Neuronal stem cell (in vitro differentiated cells): ENCODE measurements at regions not wholly inside any gene's neighbourhood (a gene's known extent, or its start where the extent isn't known, plus 50 kb on each side); places are given as distances from the start of the nearest gene placed in this dataset.

Experiments
- DNase-seq: peaks from one replicate; pipeline ENCODE4 v3.0.0-alpha.2; 2013; ENCODE audit warnings: low spot score
- H2AFZ ChIP-seq: one replicate; pipeline ENCODE4 v1.6.1; 2013; ENCODE audit warnings: mild to moderate bottlenecking, low read length, inconsistent platforms
- H2AK5ac ChIP-seq: 2 replicates; pipeline ENCODE4 v1.6.1; 2013; ENCODE audit warnings: low read depth, mild to moderate bottlenecking, inconsistent platforms, low read length, moderate library complexity, mixed read lengths
- H2BK120ac ChIP-seq: 2 replicates; pipeline ENCODE4 v1.6.1; 2013; ENCODE audit warnings: low read depth, mild to moderate bottlenecking, inconsistent platforms, low read length, moderate library complexity, mixed read lengths
- H2BK12ac ChIP-seq: one replicate; pipeline ENCODE4 v1.6.1; 2013; ENCODE audit warnings: low read length, inconsistent platforms
- H2BK15ac ChIP-seq: 2 replicates; pipeline ENCODE4 v1.6.1; 2013; ENCODE audit warnings: mild to moderate bottlenecking, low read length, inconsistent platforms, mixed read lengths
- H2BK5ac ChIP-seq: one replicate; pipeline ENCODE4 v1.6.1; 2013; ENCODE audit warnings: inconsistent platforms, mild to moderate bottlenecking, low read length, moderate library complexity
- H3K14ac ChIP-seq: one replicate; pipeline ENCODE4 v1.6.1; 2013; ENCODE audit warnings: low read length, inconsistent platforms
- H3K18ac ChIP-seq: 2 replicates; pipeline ENCODE4 v1.6.1; 2013; ENCODE audit warnings: low read length, inconsistent platforms
- H3K23ac ChIP-seq: 2 replicates; pipeline ENCODE4 v1.6.1; 2013; ENCODE audit warnings: low read depth, mild to moderate bottlenecking, mixed read lengths, low read length, inconsistent platforms; ENCODE audit not compliant: poor library complexity
- H3K27ac ChIP-seq: replicated peaks from 3 replicates; pipeline ENCODE4 v1.5.1; 2013; ENCODE audit warnings: low read length, inconsistent platforms
- H3K27me3 ChIP-seq, 3 experiments: 2 replicates each; pipeline ENCODE4 v1.6.1; 2013; ENCODE audit warnings: low read length in 3 of 3, mild to moderate bottlenecking in 2 of 3, inconsistent platforms in 1 of 3, low read depth in 1 of 3, mixed read lengths in 1 of 3, moderate library complexity in 1 of 3; ENCODE audit not compliant: control insufficient read depth in 3 of 3, insufficient read depth in 3 of 3
- H3K36me3 ChIP-seq, 2 donors: replicated peaks in 1 of 2; 2 replicates each; pipeline ENCODE4 v1.6.1; 2013; ENCODE audit warnings: low read length in 2 of 2; ENCODE audit not compliant: control insufficient read depth in 2 of 2, insufficient read depth in 2 of 2
- H3K4ac ChIP-seq: 2 replicates; pipeline ENCODE4 v1.6.1; 2013; ENCODE audit warnings: inconsistent platforms, mild to moderate bottlenecking, low read length, moderate library complexity
- H3K4me1 ChIP-seq, 2 donors: 1 replicate in 1 of 2; 2 replicates in 1 of 2; pipeline ENCODE4 v1.6.1; 2013; ENCODE audit warnings: low read length in 2 of 2, low read depth in 1 of 2; ENCODE audit not compliant: control insufficient read depth in 2 of 2, insufficient read depth in 1 of 2
- H3K4me2 ChIP-seq: one replicate; pipeline ENCODE4 v1.6.1; 2013; ENCODE audit warnings: mild to moderate bottlenecking, low read length, inconsistent platforms; ENCODE audit not compliant: insufficient read depth, poor library complexity, severe bottlenecking
- H3K4me3 ChIP-seq, 2 donors: 2 replicates each; pipeline ENCODE4 v1.5.1; 2013; ENCODE audit warnings: low read length in 2 of 2, mild to moderate bottlenecking in 2 of 2, inconsistent platforms in 1 of 2, moderate library complexity in 1 of 2
- H3K79me1 ChIP-seq: one replicate; pipeline ENCODE4 v1.6.1; 2013; ENCODE audit warnings: low read depth, mild to moderate bottlenecking, inconsistent platforms, low read length, moderate library complexity
- H3K9ac ChIP-seq: one replicate; pipeline ENCODE4 v1.6.1; 2013; ENCODE audit warnings: mild to moderate bottlenecking, low read depth, low read length, inconsistent platforms; ENCODE audit not compliant: poor library complexity
- H3K9me3 ChIP-seq, 2 donors: replicated peaks in 1 of 2; 2 replicates each; pipeline versions ENCODE3 to v1.6.1; 2013; ENCODE audit warnings: low read length in 2 of 2, mild to moderate bottlenecking in 2 of 2, inconsistent platforms in 1 of 2, low read depth in 1 of 2, mixed read lengths in 1 of 2, moderate library complexity in 1 of 2; ENCODE audit not compliant: control insufficient read depth in 2 of 2, insufficient read depth in 1 of 2
- H4K8ac ChIP-seq: one replicate; pipeline ENCODE4 v1.6.1; 2013; ENCODE audit warnings: low read depth, mild to moderate bottlenecking, inconsistent platforms, low read length, moderate library complexity
- H4K91ac ChIP-seq: one replicate; pipeline ENCODE4 v1.6.1; 2013; ENCODE audit warnings: low read length, low read depth, mild to moderate bottlenecking, inconsistent platforms; ENCODE audit not compliant: poor library complexity
- WGBS, 2 donors: extraction: QIAGEN DNeasy Blood & Tissue Kit; methylation state at CpG; one replicate each; pipeline ENCODE4 v1.1.7; 2013; ENCODE audit warnings: missing lambda C conversion rate in 2 of 2, mixed read lengths in 1 of 2; ENCODE audit not compliant: insufficient read length in 2 of 2, insufficient replicate concordance in 1 of 2; ENCODE audit errors: extremely low coverage in 2 of 2; 5-methylcytosine and 5-hydroxymethylcytosine counted together

DNA sequence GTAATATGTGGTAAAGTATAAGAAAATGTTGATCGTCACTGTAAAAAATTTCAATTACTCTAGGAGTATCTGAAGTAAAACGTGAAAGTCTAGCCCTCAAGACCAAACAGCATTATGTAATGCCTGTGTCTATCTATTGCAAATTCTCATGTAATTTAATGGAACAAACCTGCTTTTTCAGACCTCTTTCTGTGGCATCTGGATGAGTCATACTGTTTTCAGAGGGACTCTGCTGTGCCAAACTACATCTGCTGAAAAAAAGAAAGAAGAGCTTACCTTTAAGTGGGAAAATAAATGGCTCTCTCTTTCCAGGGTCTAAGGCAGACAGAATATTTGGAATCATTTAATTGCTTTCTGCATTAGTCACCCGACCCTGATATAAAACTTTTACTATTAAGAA lies 89.8 kb upstream of the ARMCX2 start:
- H4K91ac ChIP-seq = no peak overlapping the region
- no peak overlapping the region for H3K27ac ChIP-seq
- no peak overlapping the region for H3K9ac ChIP-seq
- no peak overlapping the region for H2BK12ac ChIP-seq
- no peak overlapping the region for H3K4me3 ChIP-seq
- no peak overlapping the region for H4K8ac ChIP-seq
- H3K9me3 ChIP-seq = no peaks in the 10 kb centered on the region
- peaks cover 0 to under 1% (median 0%) of the 10 kb centered on the region in 3 experiments for H3K27me3 ChIP-seq
- H3K4me1 ChIP-seq = no peaks in the 10 kb centered on the region
- H3K79me1 ChIP-seq = no peaks in the 10 kb centered on the region
- H3K14ac ChIP-seq = no peak overlapping the region
- no peak overlapping the region for H3K18ac ChIP-seq
- H3K4me2 ChIP-seq = no peak overlapping the region
- no peak overlapping the region for H2AK5ac ChIP-seq
- H3K4ac ChIP-seq = no peak overlapping the region
- H2BK120ac ChIP-seq = no peak overlapping the region
- no peak overlapping the region for H3K23ac ChIP-seq
- no peak overlapping the region for H2AFZ ChIP-seq
- no peak overlapping the region for H2BK15ac ChIP-seq
- WGBS, 2 donors = no CpG with 5 or more reads among the region's 3 CpGs
- no peak for DNase-seq
- H2BK5ac ChIP-seq = no peak overlapping the region
- no peaks in the 10 kb centered on the region for H3K36me3 ChIP-seq

DNA sequence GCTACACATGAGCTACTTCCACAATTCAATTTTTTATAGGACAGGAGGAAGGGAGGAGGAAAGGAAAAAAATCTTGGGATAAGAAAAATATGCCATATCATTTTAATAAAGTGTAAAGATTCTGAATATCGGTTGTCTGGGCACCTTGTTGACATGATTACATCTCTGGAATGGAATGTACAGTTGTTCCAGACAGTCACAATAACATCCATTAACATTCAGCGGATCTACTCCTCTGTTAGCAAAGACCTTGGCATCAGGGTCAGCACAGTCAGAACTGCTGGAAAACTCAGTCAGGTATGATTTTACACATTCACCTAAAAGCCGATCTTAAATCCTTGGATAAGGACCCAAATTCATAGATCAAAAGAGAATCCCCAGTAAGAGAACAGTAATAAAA lies 85.4 kb upstream of the ARMCX2 start:
- Histone ChIP-seq H2BK12ac (no peak overlapping the region), H2AFZ (no peak overlapping the region), H3K23ac (no peak overlapping the region), H2BK15ac (no peak overlapping the region), H3K14ac (no peak overlapping the region), H3K36me3 (no peaks in the 10 kb centered on the region), H4K8ac (no peak overlapping the region), H3K4ac (no peak overlapping the region), H3K79me1 (no peaks in the 10 kb centered on the region), H3K9ac (no peak overlapping the region), H3K27me3 (peaks cover 0 to 8% (median 0%) of the 10 kb centered on the region in 3 experiments), H2AK5ac (no peak overlapping the region), H2BK5ac (no peak overlapping the region), H3K27ac (no peak overlapping the region), H3K18ac (no peak overlapping the region), H2BK120ac (no peak overlapping the region), H3K9me3 (no peaks in the 10 kb centered on the region), H3K4me2 (no peak overlapping the region), H4K91ac (no peak overlapping the region), H3K4me3 (no peak overlapping the region), H3K4me1 (no peaks in the 10 kb centered on the region)
- WGBS, 2 donors = no CpG with 5 or more reads among the region's 3 CpGs
- DNase-seq = no peak

DNA sequence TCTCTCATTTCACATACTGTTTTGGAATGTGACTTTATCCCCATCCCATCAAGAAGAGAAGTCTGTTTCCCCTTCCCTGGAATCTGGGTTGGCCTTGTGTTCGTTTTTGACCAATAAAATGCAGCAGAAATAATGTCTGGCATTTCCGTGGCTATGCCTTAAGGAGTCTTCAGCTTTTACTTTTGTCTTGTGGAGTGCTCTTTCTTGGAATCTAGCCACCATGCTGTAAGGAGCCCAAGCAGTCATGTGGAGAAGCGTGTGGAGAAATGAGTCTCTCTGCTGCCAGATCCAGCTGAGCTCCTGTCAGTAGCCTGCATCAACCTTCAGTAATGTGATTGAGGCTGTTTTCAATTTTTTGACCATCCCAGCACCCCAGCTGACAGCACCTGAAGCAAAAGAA lies 84.4 kb upstream of the ARMCX2 start:
- H2BK12ac ChIP-seq = no peak overlapping the region
- H3K4ac ChIP-seq = no peak overlapping the region
- no peaks in the 10 kb centered on the region for H3K36me3 ChIP-seq
- H3K27me3 ChIP-seq = peaks cover 0 to 8% (median 0%) of the 10 kb centered on the region in 3 experiments
- no peak overlapping the region for H3K18ac ChIP-seq
- H2AK5ac ChIP-seq = no peak overlapping the region
- H3K4me2 ChIP-seq = no peak overlapping the region
- H2BK5ac ChIP-seq = no peak overlapping the region
- no peak overlapping the region for H3K4me3 ChIP-seq
- H3K27ac ChIP-seq = no peak overlapping the region
- no peaks in the 10 kb centered on the region for H3K79me1 ChIP-seq
- H4K91ac ChIP-seq = no peak overlapping the region
- no peak overlapping the region for H2BK15ac ChIP-seq
- H2BK120ac ChIP-seq = no peak overlapping the region
- H4K8ac ChIP-seq = no peak overlapping the region
- H3K14ac ChIP-seq = no peak overlapping the region
- no peaks in the 10 kb centered on the region for H3K4me1 ChIP-seq
- H3K23ac ChIP-seq = no peak overlapping the region
- no peak for DNase-seq
- no peak overlapping the region for H2AFZ ChIP-seq
- no CpG with 5 or more reads among the region's 3 CpGs for WGBS, 2 donors
- no peak overlapping the region for H3K9ac ChIP-seq
- H3K9me3 ChIP-seq = no peaks in the 10 kb centered on the region

DNA sequence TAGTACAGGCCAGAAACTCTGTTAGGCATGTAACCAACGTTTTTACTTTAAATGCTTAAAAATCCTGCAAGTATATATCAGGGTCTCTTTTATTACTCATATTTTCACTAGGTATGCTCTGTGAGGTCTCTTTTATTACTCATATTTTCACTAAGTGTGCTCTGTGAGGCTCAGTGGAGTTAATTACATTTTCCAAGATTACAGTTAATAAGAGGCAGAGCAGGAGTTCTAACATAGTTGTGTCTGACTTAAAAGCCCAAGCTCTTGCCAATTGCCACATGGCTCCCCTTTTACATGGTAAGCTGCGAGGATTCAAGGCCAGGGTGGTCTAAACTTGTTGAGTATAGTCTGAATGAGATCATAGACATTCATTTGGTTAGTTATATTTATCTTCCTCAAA lies 81.0 kb upstream of the ARMCX2 start:
- H3K27ac ChIP-seq = no peak overlapping the region
- H3K27me3 ChIP-seq = peaks cover 0 to 11% (median 0%) of the 10 kb centered on the region in 3 experiments
- H3K4me2 ChIP-seq = no peak overlapping the region
- no peaks in the 10 kb centered on the region for H3K4me1 ChIP-seq
- whole genome bisulfite sequencing, 2 donors = no CpG with 5 or more reads among the region's 2 CpGs
- H2AK5ac ChIP-seq = no peak overlapping the region
- H3K79me1 ChIP-seq = no peaks in the 10 kb centered on the region
- H2AFZ ChIP-seq = no peak overlapping the region
- no peak overlapping the region for H2BK5ac ChIP-seq
- no peaks in the 10 kb centered on the region for H3K36me3 ChIP-seq
- H4K91ac ChIP-seq = no peak overlapping the region
- H2BK12ac ChIP-seq = no peak overlapping the region
- H3K9me3 ChIP-seq = no peaks in the 10 kb centered on the region
- no peak overlapping the region for H2BK15ac ChIP-seq
- no peak for DNase-seq
- H3K18ac ChIP-seq = no peak overlapping the region
- H3K4me3 ChIP-seq = no peak overlapping the region
- H3K23ac ChIP-seq = no peak overlapping the region
- no peak overlapping the region for H3K14ac ChIP-seq
- H3K9ac ChIP-seq = no peak overlapping the region
- H4K8ac ChIP-seq = no peak overlapping the region
- no peak overlapping the region for H2BK120ac ChIP-seq
- H3K4ac ChIP-seq = no peak overlapping the region
